Midbrain (tissue), 1 donor: ENCODE measurements at regions not wholly inside any gene's neighbourhood (a gene's known extent, or its start where the extent isn't known, plus 50 kb on each side); places are given as distances from the start of the nearest gene placed in this dataset.

Experiments
- DNase-seq: peaks from one replicate; lab custom pipeline; 2025; lab: John Stamatoyannopoulos, UW

DNA sequence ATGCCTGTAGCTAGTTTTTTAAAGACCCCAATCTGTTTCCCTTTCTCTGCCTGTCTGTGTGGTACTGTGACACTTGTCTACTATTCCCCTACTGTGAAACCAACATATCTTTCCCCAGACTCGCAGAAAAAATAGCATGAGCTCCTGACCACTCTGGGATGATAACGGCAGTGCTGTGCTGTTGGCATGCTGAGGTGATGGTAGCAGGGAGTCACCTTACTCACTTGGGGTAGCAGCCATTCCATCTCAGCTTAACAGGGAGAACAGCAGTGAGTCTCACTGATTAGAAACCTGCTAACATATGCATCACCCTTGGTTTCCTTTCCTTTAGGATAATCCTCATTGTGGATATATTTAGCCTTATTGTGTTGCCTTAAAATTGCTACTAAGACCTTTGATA is 469.6 kb upstream of the FZD8 start:
- no peak for DNase-seq

DNA sequence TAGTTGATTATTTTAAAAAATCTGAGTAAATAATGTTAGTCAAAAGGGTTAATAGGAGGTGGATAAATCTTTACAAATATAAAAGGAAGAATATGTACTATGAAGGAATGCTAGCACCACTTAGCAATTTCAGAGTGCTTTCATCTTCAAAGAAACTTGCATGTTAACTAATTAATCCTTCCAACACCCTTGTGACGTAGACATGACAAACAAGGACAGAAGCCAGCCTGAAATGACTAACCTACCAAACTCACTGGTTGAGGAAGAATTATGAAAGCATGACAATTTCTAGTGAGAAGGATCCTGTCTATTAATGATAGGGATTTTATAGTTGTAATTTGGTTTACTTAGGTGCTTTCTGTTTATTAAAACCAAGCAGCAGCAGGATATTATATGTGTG is 468.0 kb upstream of the FZD8 start:
- DNase-seq = no peak

DNA sequence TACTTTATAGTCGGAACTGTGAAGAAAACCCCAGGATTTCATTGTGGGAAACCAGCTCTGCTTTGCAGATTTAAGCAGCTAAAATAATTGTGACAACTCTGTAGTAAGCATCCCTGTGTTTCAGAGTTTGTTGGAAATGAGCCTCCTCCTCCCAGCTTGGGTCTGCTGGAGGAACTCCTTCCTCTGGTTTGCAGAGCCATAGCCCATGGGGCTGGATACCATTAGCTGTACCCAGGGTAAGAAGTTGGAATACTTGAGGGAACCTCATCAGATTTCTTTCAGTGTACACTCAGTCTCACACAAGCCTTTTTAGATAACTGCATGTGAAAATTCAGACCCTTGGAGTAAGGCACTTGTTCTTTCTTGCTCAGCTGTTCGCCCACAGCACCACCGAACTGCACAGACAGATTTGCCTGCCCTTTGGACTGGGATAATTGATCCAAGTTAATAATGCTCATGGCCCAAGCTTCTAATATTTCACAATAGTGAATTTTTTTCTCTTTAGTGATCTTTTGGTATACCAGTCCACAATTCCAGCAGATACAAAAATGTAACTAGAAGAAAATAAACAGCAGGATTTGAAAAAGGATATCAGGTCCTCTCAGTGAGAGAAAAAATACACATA is 467.4 kb upstream of the FZD8 start:
- no peak for DNase-seq

- no peak for DNase-seq
These were observed 455.6 kb upstream of the FZD8 start for GRCh38 chr10:36097696-36098095.

GRCh38 chr10:36096576-36096975 is 454.5 kb upstream of the FZD8 start:
- DNase-seq = no peak

DNA sequence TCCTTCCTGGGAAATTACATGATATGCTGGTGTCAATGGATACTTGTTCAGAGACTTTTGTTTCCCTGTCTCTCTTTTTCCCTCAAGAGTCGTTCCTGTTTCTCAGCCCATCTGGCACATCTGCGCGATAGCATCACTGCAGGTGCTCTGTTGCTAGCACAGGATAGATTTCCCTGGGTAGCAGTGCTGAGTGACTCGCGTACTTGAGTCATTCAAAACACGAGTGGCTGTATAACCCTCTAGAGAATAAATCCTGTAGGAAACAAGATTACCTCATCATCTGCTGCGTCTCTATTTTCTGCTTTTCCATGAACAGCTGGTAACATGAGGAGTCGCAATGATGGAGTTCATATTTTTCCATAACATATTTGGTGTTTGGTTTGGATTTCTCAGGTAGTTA is 452.0 kb upstream of the FZD8 start:
- DNase-seq = no peak

GRCh38 chr10:36092116-36092515 is 450.0 kb upstream of the FZD8 start:
- no peak for DNase-seq

GRCh38 chr10:36091007-36091406 is 448.9 kb upstream of the FZD8 start:
- no peak for DNase-seq

GRCh38 chr10:36089790-36090440 is 447.8 kb upstream of the FZD8 start:
- DNase-seq = no peak

- DNase-seq = no peak
These were observed 445.2 kb upstream of the FZD8 start for GRCh38 chr10:36087006-36088005.

DNA sequence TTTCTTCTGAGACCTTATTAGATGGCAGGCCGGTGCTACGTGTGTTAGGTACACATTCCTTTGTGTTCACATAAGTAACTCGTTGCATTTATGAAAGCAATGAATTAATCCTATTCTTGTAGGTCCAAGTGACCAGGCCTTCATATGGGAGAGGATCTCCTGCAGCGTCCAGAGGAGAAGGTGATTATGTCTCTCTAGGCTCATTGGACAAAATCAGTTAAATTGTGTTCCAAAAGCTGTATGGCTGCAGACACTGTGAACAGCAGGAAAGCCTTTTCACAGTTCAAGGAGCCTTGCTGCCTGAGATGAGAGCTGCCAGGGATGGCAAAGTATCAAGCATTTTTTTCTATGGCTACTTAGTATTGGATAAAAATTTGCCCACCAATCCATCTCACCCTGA is 433.1 kb upstream of the FZD8 start:
- DNase-seq = no peak

- no peak for DNase-seq
These were observed 431.8 kb upstream of the FZD8 start for GRCh38 chr10:36073796-36074345.

DNA sequence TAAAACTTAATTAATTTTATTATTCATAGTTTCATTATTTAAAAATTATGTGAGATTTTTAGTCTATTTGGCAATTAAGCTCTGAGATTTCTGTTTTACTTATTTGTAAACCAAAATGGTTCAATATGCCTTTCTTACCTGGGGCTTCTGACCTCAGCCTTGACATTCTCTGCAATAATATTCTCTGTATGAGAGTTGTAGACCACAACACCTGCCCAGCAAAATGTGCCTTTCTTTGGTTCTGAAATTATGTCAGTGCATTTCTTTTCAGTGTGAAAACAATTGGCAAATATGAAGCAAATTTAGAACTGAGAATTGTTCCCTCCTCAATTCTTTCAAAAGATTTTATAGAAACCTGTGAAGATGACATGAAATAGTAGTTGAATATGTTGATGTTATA is 426.4 kb upstream of the FZD8 start:
- DNase-seq = no peak

GRCh38 chr10:36067748-36068147 is 425.7 kb upstream of the FZD8 start:
- DNase-seq = no peak

- DNase-seq = no peak
These were observed 424.8 kb upstream of the FZD8 start for GRCh38 chr10:36066850-36067249.

DNA sequence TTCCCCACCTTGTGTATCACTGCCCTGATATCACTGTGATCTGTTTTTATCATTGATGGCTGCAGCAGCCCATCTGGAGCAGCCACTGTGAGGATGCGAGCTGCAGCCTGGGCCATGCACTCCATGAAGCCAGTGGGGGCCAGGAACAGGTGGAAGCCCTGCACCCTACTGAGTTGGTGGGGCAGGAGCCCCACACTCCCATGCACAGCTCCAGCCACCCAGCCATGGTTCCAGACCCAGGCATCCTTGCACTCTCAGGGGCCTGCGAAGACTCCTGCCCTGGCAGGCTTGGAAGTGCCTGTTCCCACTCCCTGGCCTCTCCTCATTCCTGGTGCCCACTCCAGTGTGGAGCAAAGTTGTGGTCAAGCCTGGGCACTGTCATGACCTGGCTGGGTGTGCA is 424.0 kb upstream of the FZD8 start:
- DNase-seq = no peak

- no peak for DNase-seq
These were observed 421.3 kb upstream of the FZD8 start for GRCh38 chr10:36063396-36063795.

- DNase-seq = no peak
These were observed 415.6 kb upstream of the FZD8 start for GRCh38 chr10:36057731-36058130.

DNA sequence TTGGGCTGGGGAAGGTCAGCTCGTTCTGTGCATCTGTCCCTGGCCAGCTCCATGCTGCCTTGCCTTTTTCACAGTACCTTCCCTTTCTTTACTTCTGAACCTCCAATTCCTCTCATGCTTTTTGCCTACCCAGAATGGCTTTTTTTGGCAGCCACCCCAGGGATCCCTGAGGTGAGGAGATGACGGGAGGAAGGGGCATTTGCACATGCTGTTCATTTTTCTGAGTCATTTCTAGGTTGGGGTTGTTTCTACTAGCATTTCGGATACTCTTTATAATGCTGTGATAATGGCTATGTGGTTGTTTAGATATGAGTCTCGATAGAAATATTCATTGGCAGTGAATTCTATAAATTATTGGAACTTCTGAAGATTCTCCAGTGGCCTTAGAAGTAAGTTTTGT is 415.1 kb upstream of the FZD8 start:
- no peak for DNase-seq

- no peak for DNase-seq
These were observed 411.7 kb upstream of the FZD8 start for GRCh38 chr10:36053775-36054174.

- no peak for DNase-seq
These were observed 411.2 kb upstream of the FZD8 start for GRCh38 chr10:36053271-36053670.

GRCh38 chr10:36051500-36051991 is 409.4 kb upstream of the FZD8 start:
- DNase-seq = no peak
